GM10248 (cell line): ENCODE measurements at regions not wholly inside any gene's neighbourhood (a gene's known extent, or its start where the extent isn't known, plus 50 kb on each side); places are given as distances from the start of the nearest gene placed in this dataset.
"Not testable (repeated sequence)": the region's sequence is repeated elsewhere in the genome, so short reads cannot be mapped to it uniquely, and the experiment has no call there.

Source experiments
- CTCF ChIA-PET: fragments of 300-600 bp; sonication (Branson Sonifier 250); formaldehyde crosslinking; extraction: SDS; loops from one replicate; lab custom pipeline; 2021; ENCODE audit warnings: antibody characterized with exemption; lab: Yijun Ruan, JAX
- POLR2A ChIA-PET: fragments of 350-650 bp; sonication (Branson Sonifier 250); formaldehyde crosslinking; extraction: SDS; loops from one replicate; lab custom pipeline; 2020; ENCODE audit warnings: antibody characterized with exemption; lab: Yijun Ruan, JAX
- DNase-seq: peaks from one replicate; pipeline ENCODE4 v3.0.0; 2012; ENCODE audit errors: extremely low spot score
- TF ChIP-seq, protein P1 (sequence below): IDR thresholded peaks from 2 replicates; pipeline ENCODE4 v1.5.1; 2012; ENCODE audit warnings: mild to moderate bottlenecking, low read depth; ENCODE audit errors: extremely low read depth, missing control alignments, control extremely low read depth

DNA sequence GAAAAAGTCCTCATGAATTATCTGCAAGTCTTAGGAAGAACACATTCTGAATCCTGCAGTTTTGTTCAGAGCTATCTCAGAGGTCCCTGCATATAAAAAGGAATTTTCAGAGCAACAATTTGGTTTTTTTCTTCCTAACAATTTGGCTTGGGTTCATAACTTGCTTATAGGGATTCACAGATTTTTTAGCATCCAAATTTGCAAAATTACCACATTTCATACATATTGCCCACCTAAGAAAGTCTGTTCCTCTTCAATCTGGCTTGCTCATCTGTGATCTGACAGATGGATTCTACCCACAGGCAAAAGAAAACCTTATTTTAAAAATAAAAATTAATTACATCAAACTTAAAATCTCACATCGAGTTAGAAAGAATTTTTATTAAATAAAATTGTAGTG, 714.4 kb upstream of the NCAM2 start:
- POLR2A ChIA-PET, result no interaction called here
- TF ChIP-seq, protein P1, sequence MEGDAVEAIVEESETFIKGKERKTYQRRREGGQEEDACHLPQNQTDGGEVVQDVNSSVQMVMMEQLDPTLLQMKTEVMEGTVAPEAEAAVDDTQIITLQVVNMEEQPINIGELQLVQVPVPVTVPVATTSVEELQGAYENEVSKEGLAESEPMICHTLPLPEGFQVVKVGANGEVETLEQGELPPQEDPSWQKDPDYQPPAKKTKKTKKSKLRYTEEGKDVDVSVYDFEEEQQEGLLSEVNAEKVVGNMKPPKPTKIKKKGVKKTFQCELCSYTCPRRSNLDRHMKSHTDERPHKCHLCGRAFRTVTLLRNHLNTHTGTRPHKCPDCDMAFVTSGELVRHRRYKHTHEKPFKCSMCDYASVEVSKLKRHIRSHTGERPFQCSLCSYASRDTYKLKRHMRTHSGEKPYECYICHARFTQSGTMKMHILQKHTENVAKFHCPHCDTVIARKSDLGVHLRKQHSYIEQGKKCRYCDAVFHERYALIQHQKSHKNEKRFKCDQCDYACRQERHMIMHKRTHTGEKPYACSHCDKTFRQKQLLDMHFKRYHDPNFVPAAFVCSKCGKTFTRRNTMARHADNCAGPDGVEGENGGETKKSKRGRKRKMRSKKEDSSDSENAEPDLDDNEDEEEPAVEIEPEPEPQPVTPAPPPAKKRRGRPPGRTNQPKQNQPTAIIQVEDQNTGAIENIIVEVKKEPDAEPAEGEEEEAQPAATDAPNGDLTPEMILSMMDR, result no peak
- CTCF ChIA-PET, result no interaction called here
- no peak for DNase-seq

DNA sequence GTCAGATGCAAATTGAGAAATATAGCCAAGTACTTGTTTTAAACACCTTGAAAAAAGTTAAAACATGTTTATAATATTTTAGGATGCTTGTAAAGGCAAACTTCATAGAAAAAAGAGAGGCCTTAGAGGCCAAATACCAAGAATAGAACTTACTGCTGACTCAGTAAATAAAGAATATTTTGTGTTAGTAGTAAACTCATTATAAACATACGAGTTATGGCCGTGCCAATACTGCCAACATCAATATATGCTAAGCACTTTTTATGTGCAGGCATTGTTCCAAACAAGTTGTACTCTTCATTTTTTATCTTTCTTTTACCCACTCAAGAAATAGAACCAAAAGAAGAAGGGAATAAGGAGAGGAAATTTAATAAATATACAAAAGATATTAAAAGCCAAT, 705.9 kb upstream of the NCAM2 start:
- ChIA-PET POLR2A (no interaction called here), CTCF (no interaction called here)
- DNase-seq, result no peak
- TF ChIP-seq, protein P1, result no peak

DNA sequence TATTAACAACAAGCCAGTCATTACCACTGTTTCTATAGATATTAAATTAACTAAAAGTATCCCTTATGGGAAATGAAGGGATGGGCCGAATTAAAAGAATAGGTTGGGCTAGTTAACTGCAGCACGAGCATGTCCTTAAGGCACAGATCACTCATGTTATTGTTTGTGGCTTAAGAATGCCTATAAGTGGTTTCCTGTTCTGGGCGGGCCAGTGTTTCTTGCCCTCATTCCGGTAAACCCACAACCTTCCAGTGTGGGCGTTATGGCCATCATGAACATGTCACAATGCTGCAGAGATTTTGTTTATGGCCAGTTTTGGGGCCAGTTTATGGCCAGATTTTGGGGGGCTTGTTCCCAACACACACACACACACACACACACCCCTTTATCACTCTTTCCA, 705.4 kb upstream of the NCAM2 start:
- POLR2A ChIA-PET, CTCF ChIA-PET, DNase-seq: not testable (repeated sequence)

DNA sequence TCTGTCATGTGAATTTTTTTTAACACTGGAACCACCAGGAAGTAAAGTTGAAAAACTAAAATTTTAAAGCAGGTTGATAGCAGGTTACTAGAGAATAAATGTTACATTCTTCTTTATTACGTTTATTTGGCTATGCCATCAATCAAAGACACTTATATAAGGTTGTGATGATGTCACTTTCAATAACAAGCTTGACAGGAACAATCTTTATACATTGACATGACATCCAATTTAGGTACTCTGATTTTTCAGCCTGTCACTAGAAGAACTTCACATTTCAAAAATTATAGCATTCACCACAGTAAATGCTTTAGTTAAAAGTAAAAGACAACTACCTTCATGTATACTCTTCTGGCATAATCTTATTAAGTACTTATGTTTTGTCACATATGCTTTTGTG, 696.8 kb upstream of the NCAM2 start:
- ChIA-PET POLR2A (no interaction called here), CTCF (no interaction called here)
- TF ChIP-seq, protein P1, result no peak
- DNase-seq, result no peak

DNA sequence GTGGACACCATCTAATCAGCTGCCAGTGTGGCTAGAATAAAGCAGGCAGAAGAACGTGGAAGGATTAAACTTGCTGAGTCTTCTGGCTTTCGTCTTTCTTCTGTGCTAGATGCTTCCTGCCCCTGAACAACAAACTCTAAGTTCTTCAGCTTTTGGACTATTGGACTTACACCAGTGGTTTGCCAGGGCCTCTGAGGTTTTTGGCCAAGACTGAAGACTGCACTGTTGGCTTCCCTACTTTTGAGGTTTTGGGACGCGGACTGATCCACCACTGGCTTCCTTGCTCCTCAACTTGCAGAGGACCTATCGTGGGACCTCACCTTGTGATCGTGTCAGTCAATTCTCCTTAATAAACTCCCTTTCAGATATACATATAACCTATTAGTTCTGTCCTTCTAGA, 696.1 kb upstream of the NCAM2 start:
- TF ChIP-seq, protein P1, result no peak
- no peak for DNase-seq
- ChIA-PET CTCF (no interaction called here), POLR2A (no interaction called here)

DNA sequence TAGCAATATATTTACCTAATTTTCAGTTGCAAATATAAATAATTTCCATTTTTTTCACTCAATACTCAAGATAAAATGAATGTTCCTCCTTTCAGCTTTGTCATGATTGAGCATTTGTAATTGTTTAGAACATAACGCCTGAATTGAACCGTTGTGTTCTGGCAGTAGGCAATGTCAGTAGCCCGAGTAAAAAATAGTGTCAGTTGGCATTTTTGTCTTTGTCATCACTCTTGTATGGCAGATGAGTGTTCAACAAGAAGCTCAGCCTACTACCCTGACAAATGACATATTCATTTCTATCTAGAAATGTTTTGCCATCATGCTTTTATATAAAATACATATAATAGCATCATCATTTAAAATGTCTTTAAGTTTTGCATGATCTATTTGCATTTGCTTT, 691.4 kb upstream of the NCAM2 start:
- ChIA-PET POLR2A (no interaction called here), CTCF (no interaction called here)
- TF ChIP-seq, protein P1, result no peak
- no peak for DNase-seq

DNA sequence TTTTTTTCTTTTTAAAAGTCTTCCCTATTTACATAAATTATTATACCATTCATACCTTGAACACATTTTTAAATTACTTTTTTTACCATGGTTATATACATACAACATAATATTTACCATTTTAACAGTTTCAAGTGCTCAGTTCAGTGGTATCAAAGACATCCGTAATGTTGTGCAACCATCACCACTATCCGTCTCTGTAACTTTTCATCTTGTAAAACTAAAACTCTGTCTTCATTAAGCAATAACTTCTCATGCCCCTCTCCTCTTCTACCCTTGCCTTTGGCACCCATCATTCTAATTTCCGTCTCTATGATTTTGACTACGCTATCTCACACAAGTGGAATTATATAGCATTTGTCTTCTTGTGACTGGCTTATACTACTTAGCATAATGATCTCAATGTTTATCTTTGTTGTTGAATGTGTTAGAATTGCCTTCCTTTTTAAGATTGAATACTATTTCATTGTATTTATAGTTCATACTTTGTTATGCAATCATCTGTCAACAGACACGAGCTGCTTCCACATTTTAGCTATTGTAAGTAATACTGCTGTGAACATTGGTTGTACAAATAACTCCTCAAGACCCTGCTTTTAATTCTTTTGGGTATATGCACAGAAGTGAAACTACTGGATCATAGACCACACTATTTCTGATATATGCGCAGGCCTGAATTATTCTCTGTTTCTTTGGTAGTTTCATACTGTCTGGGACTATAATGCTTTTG, 689.5 kb upstream of the NCAM2 start:
- ChIA-PET CTCF (no interaction called here), POLR2A (no interaction called here)
- TF ChIP-seq, protein P1, result no peak
- no peak for DNase-seq
